ENCODE measurements at regions not wholly inside any gene's neighbourhood (a gene's known extent, or its start where the extent isn't known, plus 50 kb on each side); places are given as distances from the start of the nearest gene placed in this dataset.

GRCh38 chr19:32220951-32221350 lies 124.5 kb upstream of the ZNF507 start:
- TF ChIP-seq CTCF (IDR thresholded peaks at IDR 0.05) (no peak), POLR2A (IDR thresholded peaks at IDR 0.05) (no peak), EP300 (IDR thresholded peaks at IDR 0.05) (no peak)

All from upper lobe of left lung (tissue), 4 donors.